ENCODE measurements at regions not wholly inside any gene's neighbourhood (a gene's known extent, or its start where the extent isn't known, plus 50 kb on each side); places are given as distances from the start of the nearest gene placed in this dataset.

DNA sequence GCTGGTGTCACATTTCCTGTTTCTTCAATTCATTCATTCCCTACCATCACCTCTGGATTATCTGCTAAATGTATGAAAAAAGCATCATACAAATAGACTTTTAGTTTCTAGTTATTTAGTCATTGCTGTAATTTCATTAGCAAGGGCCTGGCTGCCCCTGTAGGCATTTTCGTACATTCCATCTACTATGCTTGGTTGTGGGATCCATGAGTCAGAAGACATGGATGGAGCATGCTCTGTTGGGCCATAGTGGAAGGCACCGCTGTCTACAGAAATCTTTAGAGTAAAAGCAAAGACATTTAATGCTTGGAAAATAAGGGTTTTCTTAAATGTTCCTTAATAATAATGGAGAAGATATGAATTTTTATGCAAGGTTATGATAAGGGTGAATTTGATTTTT lies 324.8 kb upstream of the MEIS1 start:
- Mint-ChIP-seq H3K4me3 (no peak overlapping the region), H3K4me1 (peaks cover 23% of the 10 kb centered on the region; the same call in 1 of the 2 replicates), H3K9me3 (no peaks in the 10 kb centered on the region), H3K27ac (no peak overlapping the region), H3K27me3 (ENCODE audit: low read depth) (no peaks in the 10 kb centered on the region), H3K36me3 (no peaks in the 10 kb centered on the region)
- ChIA-PET POLR2A (no interaction called here), CTCF (no interaction called here)
- TF ChIP-seq E2F4 (CRISPR knock-in tag; IDR thresholded peaks at IDR 0.05; ENCODE audit: borderline replicate concordance, low read depth): no peak
- TF ChIP-seq E2F1 (CRISPR knock-in tag; IDR thresholded peaks at IDR 0.05): no peak
- DNase-seq (ENCODE audit: low spot score) (no peak), ATAC-seq (no peak)

GRCh38 chr2:66109419-66109818 lies 325.5 kb upstream of the MEIS1 start:
- Mint-ChIP-seq H3K27ac (no peak overlapping the region), H3K4me1 (peaks cover 19% of the 10 kb centered on the region; the same call in 1 of the 2 replicates), H3K4me3 (no peak overlapping the region), H3K9me3 (no peaks in the 10 kb centered on the region), H3K27me3 (ENCODE audit: low read depth) (no peaks in the 10 kb centered on the region), H3K36me3 (no peaks in the 10 kb centered on the region)
- ATAC-seq: no peak
- DNase-seq (ENCODE audit: low spot score): no peak
- POLR2A ChIA-PET: no interaction called here
- CTCF ChIA-PET: no interaction called here
- no peak for TF ChIP-seq ATF2 (CRISPR knock-in tag; IDR thresholded peaks at IDR 0.05; ENCODE audit: borderline replicate concordance, low read depth)
- TF ChIP-seq GABPB1 (CRISPR knock-in tag; IDR thresholded peaks at IDR 0.05): no peak
- TF ChIP-seq SMAD4 (CRISPR knock-in tag; IDR thresholded peaks at IDR 0.05): no peak
- no peak for TF ChIP-seq AR (CRISPR knock-in tag; IDR thresholded peaks at IDR 0.05)
- TF ChIP-seq ZNF532 (CRISPR knock-in tag; IDR thresholded peaks at IDR 0.05; ENCODE audit: borderline replicate concordance): no peak
- no peak for TF ChIP-seq ETV6 (CRISPR knock-in tag; IDR thresholded peaks at IDR 0.05)
- no peak for TF ChIP-seq NR2C2 (CRISPR knock-in tag; IDR thresholded peaks at IDR 0.05)
- TF ChIP-seq TEAD1 (CRISPR knock-in tag; IDR thresholded peaks at IDR 0.05): no peak
- TF ChIP-seq ZNF263 (CRISPR knock-in tag; IDR thresholded peaks at IDR 0.05; ENCODE audit: low read depth): no peak
- no peak for TF ChIP-seq AFF4 (CRISPR knock-in tag; IDR thresholded peaks at IDR 0.05; ENCODE audit: borderline replicate concordance)

All from WTC11 (cell line).